Stimulated activated CD4-positive, alpha-beta T cell treated with anti-CD3 and anti-CD28 coated beads, Interleukin-12 subunit alpha, Interleukin-12 subunit beta, amount 100 ng/mL, for 48 hours (primary cell): ENCODE measurements at regions not wholly inside any gene's neighbourhood (a gene's known extent, or its start where the extent isn't known, plus 50 kb on each side); places are given as distances from the start of the nearest gene placed in this dataset.
"Not testable (repeated sequence)": the region's sequence is repeated elsewhere in the genome, so short reads cannot be mapped to it uniquely, and the experiment has no call there.

ENCODE experiments used
- DNase-seq, 3 donors: peaks; one replicate each; pipeline ENCODE4 v3.0.0-alpha.2; 2020; ENCODE audit warnings: low read depth in 2 of 3, low spot score in 1 of 3

GRCh38 chr1:56285554-56286402, 293.6 kb downstream of the PLPP3 start:
- no peak for DNase-seq

- no peak for DNase-seq
Measured at GRCh38 chr1:56284928-56285327, 294.4 kb downstream of the PLPP3 start.

GRCh38 chr1:56278061-56278460, 301.3 kb downstream of the PLPP3 start:
- DNase-seq: no peak

- DNase-seq: no peak
Measured at GRCh38 chr1:56268519-56269140, 310.7 kb downstream of the PLPP3 start.

GRCh38 chr1:56267611-56268010, 311.8 kb downstream of the PLPP3 start:
- DNase-seq: no peak

GRCh38 chr1:56266359-56266758, 313.0 kb downstream of the PLPP3 start:
- no peak for DNase-seq

- DNase-seq: no peak
Measured at GRCh38 chr1:56265216-56265615, 314.1 kb downstream of the PLPP3 start.

- DNase-seq: no peak
Measured at GRCh38 chr1:56263908-56264307, 315.5 kb downstream of the PLPP3 start.

- no peak for DNase-seq
Measured at GRCh38 chr1:56258371-56258770, 321.0 kb downstream of the PLPP3 start.

GRCh38 chr1:56257726-56258125, 321.6 kb downstream of the PLPP3 start:
- no peak for DNase-seq

GRCh38 chr1:56256153-56257000, 323.0 kb downstream of the PLPP3 start:
- DNase-seq: no peak

- DNase-seq: no peak
Measured at GRCh38 chr1:56255516-56256152, 323.7 kb downstream of the PLPP3 start.

- no peak for DNase-seq
Measured at GRCh38 chr1:56254130-56254529, 325.2 kb downstream of the PLPP3 start.

- no peak for DNase-seq
Measured at GRCh38 chr1:56250809-56251208, 328.6 kb downstream of the PLPP3 start.

GRCh38 chr1:56249234-56249633, 330.1 kb downstream of the PLPP3 start:
- DNase-seq: no peak

- DNase-seq: no peak
Measured at GRCh38 chr1:56248138-56248537, 331.2 kb downstream of the PLPP3 start.

GRCh38 chr1:56246726-56247125, 332.6 kb downstream of the PLPP3 start:
- not testable (repeated sequence) for DNase-seq

GRCh38 chr1:56240400-56240799, 339.0 kb downstream of the PLPP3 start:
- no peak for DNase-seq

GRCh38 chr1:56237491-56238064, 341.8 kb downstream of the PLPP3 start:
- DNase-seq: no peak

GRCh38 chr1:56236688-56237087, 342.7 kb downstream of the PLPP3 start:
- DNase-seq: no peak
